DOHH2 (cell line): ENCODE measurements at regions not wholly inside any gene's neighbourhood (a gene's known extent, or its start where the extent isn't known, plus 50 kb on each side); places are given as distances from the start of the nearest gene placed in this dataset.

ENCODE experiments used
- H3F3A ChIP-seq: fragments of 200-600 bp; sonication (generic), shearing (Covaris generic); 2 replicates; pipeline ENCODE4 v1.6.0; 2016; ENCODE audit warnings: antibody characterized with exemption, mild to moderate bottlenecking; ENCODE audit not compliant: control insufficient read depth, insufficient read depth
- H3K27ac ChIP-seq: fragments of 200-600 bp; sonication (generic); 2 replicates; pipeline ENCODE4 v1.5.1; 2014; ENCODE audit warnings: low read depth, mild to moderate bottlenecking, low read length, moderate library complexity
- H3K27me3 ChIP-seq: fragments of 200-600 bp; sonication (generic); 2 replicates; pipeline ENCODE4 v1.6.1; 2014; ENCODE audit warnings: mild to moderate bottlenecking, low read length, mixed read lengths; ENCODE audit not compliant: control insufficient read depth
- H3K36me3 ChIP-seq: fragments of 200-600 bp; sonication (generic); 2 replicates; pipeline ENCODE4 v1.6.1; 2014; ENCODE audit warnings: mild to moderate bottlenecking, low read length, moderate library complexity, mixed read lengths; ENCODE audit not compliant: control insufficient read depth
- H3K4me1 ChIP-seq: fragments of 200-600 bp; sonication (generic); 2 replicates; pipeline ENCODE4 v1.6.1; 2014; ENCODE audit warnings: mild to moderate bottlenecking, low read length, mixed read lengths; ENCODE audit not compliant: control insufficient read depth
- H3K4me2 ChIP-seq: fragments of 200-600 bp; sonication (generic); 2 replicates; pipeline ENCODE4 v1.6.0; 2014; ENCODE audit warnings: mild to moderate bottlenecking, low read length, moderate library complexity
- H3K4me3 ChIP-seq: fragments of 200-600 bp; sonication (generic); 2 replicates; pipeline ENCODE4 v1.5.1; 2014; ENCODE audit warnings: mild to moderate bottlenecking, low read length, mixed read lengths
- H3K79me2 ChIP-seq: fragments of 200-600 bp; sonication (generic); 2 replicates; pipeline ENCODE4 v1.6.1; 2014; ENCODE audit warnings: mild to moderate bottlenecking, low read length, mixed read lengths; ENCODE audit not compliant: control insufficient read depth
- H3K9me2 ChIP-seq: fragments of 200-600 bp; sonication (generic); replicated peaks from 2 replicates; pipeline ENCODE4 v1.6.1; 2014; ENCODE audit warnings: mild to moderate bottlenecking, low read length, mixed read lengths; ENCODE audit not compliant: control insufficient read depth
- H3K9me3 ChIP-seq: fragments of 200-600 bp; sonication (generic); 2 replicates; pipeline ENCODE4 v1.6.1; 2014; ENCODE audit warnings: antibody characterized with exemption, low read length, mixed read lengths; ENCODE audit not compliant: control insufficient read depth, insufficient read depth
- H4K20me1 ChIP-seq: fragments of 200-600 bp; sonication (generic); 2 replicates; pipeline ENCODE4 v1.6.0; 2014; ENCODE audit warnings: low read depth, mild to moderate bottlenecking, antibody characterized with exemption, low read length, moderate library complexity; ENCODE audit not compliant: control insufficient read depth, insufficient read depth
- CTCF ChIP-seq: fragments of 200-600 bp; sonication (generic); IDR thresholded peaks from one replicate; pipeline ENCODE4 v1.5.1; 2014; ENCODE audit warnings: antibody characterized with exemption, mild to moderate bottlenecking, low read depth, low read length; ENCODE audit not compliant: poor library complexity, severe bottlenecking
- EZH2phosphoT487 ChIP-seq: fragments of 200-600 bp; sonication (generic); IDR thresholded peaks from 2 replicates; pipeline ENCODE4 v1.6.1; 2017; ENCODE audit warnings: borderline replicate concordance, mild to moderate bottlenecking, antibody characterized with exemption, low read length, moderate library complexity, mixed read lengths

- Histone ChIP-seq H3K4me1 (no peaks in the 10 kb centered on the region), H3F3A (no peaks in the 10 kb centered on the region), H3K27ac (no peak overlapping the region), H3K9me2 (no peaks in the 10 kb centered on the region), H3K4me3 (no peak overlapping the region), H3K79me2 (no peaks in the 10 kb centered on the region), H3K36me3 (no peaks in the 10 kb centered on the region), H3K27me3 (no peaks in the 10 kb centered on the region), H4K20me1 (no peaks in the 10 kb centered on the region), H3K4me2 (no peak overlapping the region), H3K9me3 (no peaks in the 10 kb centered on the region)
- TF ChIP-seq CTCF (no peak), EZH2phosphoT487 (no peak)
Measured at GRCh38 chr12:39235990-39236767, 206.7 kb downstream of the KIF21A start.

GRCh38 chr12:39230086-39230485, 212.8 kb downstream of the KIF21A start:
- Histone ChIP-seq H3K9me3 (no peaks in the 10 kb centered on the region), H3F3A (no peaks in the 10 kb centered on the region), H3K27ac (no peak overlapping the region), H3K4me1 (no peaks in the 10 kb centered on the region), H3K9me2 (no peaks in the 10 kb centered on the region), H3K4me2 (no peak overlapping the region), H3K4me3 (no peak overlapping the region), H3K36me3 (no peaks in the 10 kb centered on the region), H3K27me3 (no peaks in the 10 kb centered on the region), H4K20me1 (no peaks in the 10 kb centered on the region), H3K79me2 (no peaks in the 10 kb centered on the region)
- TF ChIP-seq CTCF = no peak

- H3K27me3 ChIP-seq = no peaks in the 10 kb centered on the region
- H3F3A ChIP-seq = no peaks in the 10 kb centered on the region
- no peaks in the 10 kb centered on the region for H3K9me2 ChIP-seq
- H3K4me3 ChIP-seq = no peak overlapping the region
- no peak overlapping the region for H3K4me2 ChIP-seq
- no peaks in the 10 kb centered on the region for H3K4me1 ChIP-seq
- no peak overlapping the region for H3K27ac ChIP-seq
- H3K36me3 ChIP-seq = no peaks in the 10 kb centered on the region
- H4K20me1 ChIP-seq = no peaks in the 10 kb centered on the region
- no peaks in the 10 kb centered on the region for H3K79me2 ChIP-seq
- H3K9me3 ChIP-seq = no peaks in the 10 kb centered on the region
- TF ChIP-seq EZH2phosphoT487 = no peak
- no peak for TF ChIP-seq CTCF
Measured at GRCh38 chr12:39227218-39227617, 215.7 kb downstream of the KIF21A start.
